Mucosa of descending colon (tissue), 3 donors: ENCODE measurements at regions not wholly inside any gene's neighbourhood (a gene's known extent, or its start where the extent isn't known, plus 50 kb on each side); places are given as distances from the start of the nearest gene placed in this dataset.

Experiments used
- ATAC-seq: fragments of 200-7000 bp; cut with Tn5 transposase; one replicate; pipeline ENCODE4 v1.9.1; 2020; ENCODE audit warnings: mild to moderate bottlenecking, moderate library complexity
- DNase-seq, 3 donors: peaks; one replicate each; pipeline ENCODE4 v3.0.0-alpha.2; 2020
- H3K36me3 ChIP-seq: fragments of 200-600 bp; one replicate; pipeline ENCODE4 v1.8.0; 2021; ENCODE audit warnings: low read depth, mild to moderate bottlenecking
- H3K4me1 ChIP-seq: fragments of 200-600 bp; one replicate; pipeline ENCODE4 v1.8.0; 2021; ENCODE audit warnings: low read depth, mild to moderate bottlenecking
- H3K4me3 ChIP-seq: fragments of 200-600 bp; one replicate; pipeline ENCODE4 v1.8.0; 2021; ENCODE audit warnings: mild to moderate bottlenecking
- H3K9me3 ChIP-seq: fragments of 200-600 bp; one replicate; pipeline ENCODE4 v1.8.0; 2021; ENCODE audit warnings: mild to moderate bottlenecking
- CTCF ChIP-seq: fragments of 200-600 bp; IDR thresholded peaks from one replicate; pipeline ENCODE4 v1.8.0; 2022; ENCODE audit warnings: antibody characterized with exemption, mild to moderate bottlenecking
- intact Hi-C, 2 donors: fragments of 100-400 bp; cut with DNase I in 1 of 2; cut with micrococcal nuclease in 1 of 2; formaldehyde crosslinking; loops; one replicate each; pipeline versions ENCODE4 v1.11.0 to v1.11.1; 2022; cut with DNase I, micrococcal nuclease
- donor health status: DM: no; HTN: no; CAD: no; lungs with moderate emphysema.
- donor health status: DM: no; HTN: no; CAD: no.
- donor health status: DM: no; HTN: yes; CAD: no.

- Histone ChIP-seq H3K4me3 (no peak overlapping the region), H3K4me1 (no peaks in the 10 kb centered on the region), H3K9me3 (no peaks in the 10 kb centered on the region), H3K36me3 (no peaks in the 10 kb centered on the region)
- ATAC-seq, result peak; percentile 98
- intact Hi-C loops, result no loop called here
- DNase-seq, result peak; percentile 64 to 69 (median 66)
- TF ChIP-seq CTCF, result no peak
Measured at GRCh38 chrX:23503835-23504539, 163.3 kb upstream of the PRDX4 start.

GRCh38 chrX:23504540-23504884, 162.8 kb upstream of the PRDX4 start:
- intact Hi-C loops, result no loop called here
- no peaks in the 10 kb centered on the region for H3K4me1 ChIP-seq
- H3K36me3 ChIP-seq, result no peaks in the 10 kb centered on the region
- no peak overlapping the region for H3K4me3 ChIP-seq
- ATAC-seq (no peak), DNase-seq (no peak)
- no peaks in the 10 kb centered on the region for H3K9me3 ChIP-seq
- TF ChIP-seq CTCF, result no peak

GRCh38 chrX:23504895-23505294, 162.4 kb upstream of the PRDX4 start:
- Histone ChIP-seq H3K4me3 (no peak overlapping the region), H3K4me1 (no peaks in the 10 kb centered on the region), H3K9me3 (no peaks in the 10 kb centered on the region), H3K36me3 (no peaks in the 10 kb centered on the region)
- intact Hi-C loops, result no loop called here
- no peak for TF ChIP-seq CTCF
- DNase-seq, result no peak
- no peak for ATAC-seq

- no peak for DNase-seq
- Histone ChIP-seq H3K4me1 (no peaks in the 10 kb centered on the region), H3K9me3 (no peaks in the 10 kb centered on the region), H3K4me3 (no peak overlapping the region), H3K36me3 (no peaks in the 10 kb centered on the region)
- ATAC-seq, result no peak
- intact Hi-C loops, result no loop called here
- no peak for TF ChIP-seq CTCF
Measured at GRCh38 chrX:23505531-23506303, 161.6 kb upstream of the PRDX4 start.

- Histone ChIP-seq H3K9me3 (no peaks in the 10 kb centered on the region), H3K4me3 (no peak overlapping the region), H3K4me1 (no peaks in the 10 kb centered on the region), H3K36me3 (no peaks in the 10 kb centered on the region)
- DNase-seq, result no peak
- no peak for TF ChIP-seq CTCF
- ATAC-seq, result no peak
- intact Hi-C loops, result no loop called here
Measured at GRCh38 chrX:23509256-23509655, 158.0 kb upstream of the PRDX4 start.
